Activated CD8-positive, alpha-beta T cell treated with anti-CD3 and anti-CD28 coated beads for 36 hours (primary cell): ENCODE measurements at regions not wholly inside any gene's neighbourhood (a gene's known extent, or its start where the extent isn't known, plus 50 kb on each side); places are given as distances from the start of the nearest gene placed in this dataset.

Experiments used
- ATAC-seq: fragments of 200-7000 bp; cut with Tn5 transposase; one replicate; pipeline ENCODE4 v1.10.0; 2021; ENCODE audit warnings: mild to moderate bottlenecking, moderate library complexity
- CTCF ChIA-PET: fragments of 350-600 bp; sonication (Branson Sonifier 250); formaldehyde crosslinking; loops from one replicate; lab custom pipeline; 2021; ENCODE audit warnings: antibody characterized with exemption; lab: Charles Lee
- POLR2A ChIA-PET: fragments of 350-600 bp; sonication (Branson Sonifier 250); formaldehyde crosslinking; loops from one replicate; lab custom pipeline; 2021; ENCODE audit warnings: antibody characterized with exemption; lab: Charles Lee
- DNase-seq: peaks from one replicate; pipeline ENCODE4 v3.0.0-alpha.2; 2020
- H3K27ac Mint-ChIP-seq: one replicate; pipeline ENCODE4 v1.8.0; 2021; ENCODE audit warnings: mild to moderate bottlenecking, mixed read lengths
- H3K27me3 Mint-ChIP-seq: one replicate; pipeline ENCODE4 v1.8.0; 2021; ENCODE audit warnings: mixed read lengths
- H3K36me3 Mint-ChIP-seq: one replicate; pipeline ENCODE4 v1.8.0; 2021; ENCODE audit warnings: low read depth, mixed read lengths
- H3K4me1 Mint-ChIP-seq: one replicate; pipeline ENCODE4 v1.8.0; 2021; ENCODE audit warnings: low read depth, mixed read lengths
- H3K4me3 Mint-ChIP-seq: one replicate; pipeline ENCODE4 v1.8.0; 2021; ENCODE audit warnings: mild to moderate bottlenecking, moderate library complexity, mixed read lengths
- H3K9me3 Mint-ChIP-seq: one replicate; pipeline ENCODE4 v1.8.0; 2021; ENCODE audit warnings: mixed read lengths
- intact Hi-C: fragments of 100-400 bp; cut with micrococcal nuclease; formaldehyde crosslinking; loops from one replicate; pipeline ENCODE4 v1.10.0; 2022
- TF ChIP-seq, protein P1 (sequence below): fragments of 200-600 bp; IDR thresholded peaks from one replicate; pipeline ENCODE4 v1.8.0; 2022; ENCODE audit warnings: antibody characterized with exemption, mild to moderate bottlenecking

DNA sequence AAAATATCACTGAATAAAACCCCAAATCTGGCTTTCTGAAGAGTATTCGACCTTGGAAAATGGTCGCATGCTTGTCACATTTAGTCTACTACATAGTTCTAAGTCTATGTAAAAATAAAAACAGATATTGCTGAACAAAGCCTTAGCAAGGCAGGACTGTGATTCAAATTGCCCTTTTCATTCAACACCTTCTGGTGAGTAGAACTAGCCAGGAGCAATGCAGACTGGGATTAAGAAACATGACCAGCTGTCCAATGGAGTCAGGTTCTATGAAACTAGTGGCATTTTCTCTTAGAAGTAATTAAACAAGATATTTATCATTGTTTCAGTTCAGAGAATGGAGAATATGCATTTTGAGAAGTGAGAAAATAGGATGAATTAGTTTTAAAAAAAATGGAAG is 1260.5 kb upstream of the ACVR2A start:
- TF ChIP-seq, protein P1, sequence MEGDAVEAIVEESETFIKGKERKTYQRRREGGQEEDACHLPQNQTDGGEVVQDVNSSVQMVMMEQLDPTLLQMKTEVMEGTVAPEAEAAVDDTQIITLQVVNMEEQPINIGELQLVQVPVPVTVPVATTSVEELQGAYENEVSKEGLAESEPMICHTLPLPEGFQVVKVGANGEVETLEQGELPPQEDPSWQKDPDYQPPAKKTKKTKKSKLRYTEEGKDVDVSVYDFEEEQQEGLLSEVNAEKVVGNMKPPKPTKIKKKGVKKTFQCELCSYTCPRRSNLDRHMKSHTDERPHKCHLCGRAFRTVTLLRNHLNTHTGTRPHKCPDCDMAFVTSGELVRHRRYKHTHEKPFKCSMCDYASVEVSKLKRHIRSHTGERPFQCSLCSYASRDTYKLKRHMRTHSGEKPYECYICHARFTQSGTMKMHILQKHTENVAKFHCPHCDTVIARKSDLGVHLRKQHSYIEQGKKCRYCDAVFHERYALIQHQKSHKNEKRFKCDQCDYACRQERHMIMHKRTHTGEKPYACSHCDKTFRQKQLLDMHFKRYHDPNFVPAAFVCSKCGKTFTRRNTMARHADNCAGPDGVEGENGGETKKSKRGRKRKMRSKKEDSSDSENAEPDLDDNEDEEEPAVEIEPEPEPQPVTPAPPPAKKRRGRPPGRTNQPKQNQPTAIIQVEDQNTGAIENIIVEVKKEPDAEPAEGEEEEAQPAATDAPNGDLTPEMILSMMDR, result no peak
- no peaks in the 10 kb centered on the region for H3K4me1 Mint-ChIP-seq
- no peak overlapping the region for H3K4me3 Mint-ChIP-seq
- DNase-seq (no peak), ATAC-seq (no peak)
- H3K27ac Mint-ChIP-seq, result no peak overlapping the region
- H3K36me3 Mint-ChIP-seq, result no peaks in the 10 kb centered on the region
- ChIA-PET CTCF (no interaction called here), POLR2A (no interaction called here)
- H3K9me3 Mint-ChIP-seq, result peaks cover 2% of the 10 kb centered on the region
- intact Hi-C loops, result no loop called here
- H3K27me3 Mint-ChIP-seq, result no peaks in the 10 kb centered on the region

DNA sequence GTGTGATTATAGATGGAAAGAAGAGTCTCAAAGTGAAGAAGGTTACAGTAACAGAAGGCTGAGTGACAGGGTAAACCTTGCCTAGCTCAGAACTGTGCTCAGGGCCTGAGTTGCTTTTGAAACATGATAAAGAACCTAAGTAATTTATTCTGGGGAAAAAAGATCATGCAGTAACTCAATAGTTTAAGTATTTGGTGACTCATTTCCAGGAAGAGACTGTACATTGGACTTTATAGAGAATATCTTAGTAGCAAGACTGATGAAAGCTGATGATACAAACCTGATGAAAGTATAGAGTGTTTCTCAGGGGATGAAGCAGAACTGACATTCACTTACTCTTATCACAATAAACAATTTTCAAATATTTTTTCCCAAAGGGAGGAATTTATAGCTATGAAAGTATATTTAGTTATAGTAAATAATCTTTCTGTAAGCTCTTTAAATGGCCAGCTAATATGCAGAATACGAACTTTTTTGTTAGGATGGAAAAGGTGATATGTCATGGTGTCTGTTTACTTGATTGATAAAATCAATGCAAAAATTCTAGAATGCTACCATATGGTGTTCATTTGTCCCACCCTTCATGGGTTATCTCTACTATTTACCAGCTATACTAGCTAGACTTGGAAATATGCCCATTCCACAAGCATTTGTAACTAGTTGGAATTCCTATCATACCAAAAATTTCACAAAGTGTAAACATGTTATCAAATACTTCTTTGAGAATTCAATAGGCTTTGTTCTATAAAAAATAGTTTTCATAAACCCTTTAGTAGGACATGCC is 1265.5 kb upstream of the ACVR2A start:
- CTCF ChIA-PET, result no interaction called here
- POLR2A ChIA-PET, result no interaction called here
- intact Hi-C loops, result no loop called here
- Mint-ChIP-seq H3K27me3 (no peaks in the 10 kb centered on the region), H3K4me3 (no peak overlapping the region), H3K9me3 (no peaks in the 10 kb centered on the region), H3K4me1 (no peaks in the 10 kb centered on the region), H3K27ac (no peak overlapping the region), H3K36me3 (no peaks in the 10 kb centered on the region)
- no peak for ATAC-seq
- no peak for DNase-seq
- TF ChIP-seq, protein P1, result no peak

DNA sequence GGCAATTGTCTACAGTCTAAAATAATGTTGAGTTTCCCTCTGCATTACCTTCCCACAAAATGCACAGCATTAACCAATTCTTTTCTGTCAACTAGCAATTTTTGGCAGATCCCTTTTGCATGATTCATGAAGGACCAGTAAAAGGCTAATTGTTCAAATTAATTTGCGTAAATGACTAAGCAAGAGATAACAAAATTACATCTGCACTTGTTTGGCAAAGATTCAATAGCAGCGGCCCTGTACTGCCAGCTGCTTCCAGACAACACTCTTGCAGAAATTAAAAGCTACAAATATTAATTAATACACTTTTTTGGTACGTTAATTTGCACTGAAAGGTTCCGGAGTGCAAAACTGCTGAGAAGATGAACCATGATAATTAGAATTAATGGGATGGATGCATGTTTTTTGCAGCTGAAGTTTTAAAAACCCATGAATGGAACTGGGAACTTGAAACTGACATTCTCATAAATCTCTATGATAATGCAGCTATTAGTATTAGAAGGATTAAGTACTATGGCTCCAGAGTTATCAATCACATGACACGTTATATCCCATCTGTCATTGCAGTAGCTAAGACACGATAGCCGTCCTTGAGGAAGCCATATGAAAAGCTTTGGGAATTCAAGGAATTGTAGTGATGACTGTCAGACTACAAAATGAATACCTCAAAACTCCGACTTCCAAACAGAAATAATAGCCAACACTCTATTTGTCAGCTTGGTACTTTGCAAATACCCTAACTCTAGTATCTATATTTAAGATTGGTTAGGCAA is 1268.3 kb upstream of the ACVR2A start:
- ATAC-seq (no peak), DNase-seq (no peak)
- Mint-ChIP-seq H3K27ac (no peak overlapping the region), H3K4me3 (no peak overlapping the region), H3K27me3 (no peaks in the 10 kb centered on the region), H3K9me3 (no peaks in the 10 kb centered on the region), H3K36me3 (no peaks in the 10 kb centered on the region), H3K4me1 (no peaks in the 10 kb centered on the region)
- TF ChIP-seq, protein P1, result no peak
- intact Hi-C loops, result no loop called here
- CTCF ChIA-PET, result no interaction called here
- POLR2A ChIA-PET, result no interaction called here

DNA sequence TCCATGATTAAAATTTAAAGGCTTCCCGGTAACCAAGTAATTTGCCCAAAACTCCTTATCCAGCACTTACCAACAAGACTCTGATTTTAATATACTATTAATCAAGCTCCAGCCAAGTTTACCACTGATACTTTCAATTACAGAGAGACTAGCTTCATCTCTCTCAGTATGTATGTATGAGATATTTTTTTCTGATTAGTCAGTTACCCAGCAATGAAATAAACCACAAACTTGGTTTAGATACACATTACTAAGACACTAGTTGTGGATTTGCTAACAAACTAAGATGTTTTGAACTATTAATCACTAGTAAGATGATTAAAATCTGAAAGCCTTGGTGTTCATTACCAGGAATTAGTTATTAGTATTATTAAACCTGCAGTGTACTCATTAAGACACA is 1272.2 kb upstream of the ACVR2A start:
- TF ChIP-seq, protein P1, result no peak
- Mint-ChIP-seq H3K27ac (no peak overlapping the region), H3K27me3 (no peaks in the 10 kb centered on the region), H3K36me3 (no peaks in the 10 kb centered on the region), H3K9me3 (no peaks in the 10 kb centered on the region), H3K4me3 (no peak overlapping the region), H3K4me1 (no peaks in the 10 kb centered on the region)
- ATAC-seq (no peak), DNase-seq (no peak)
- ChIA-PET POLR2A (no interaction called here), CTCF (no interaction called here)
- intact Hi-C loops, result no loop called here

DNA sequence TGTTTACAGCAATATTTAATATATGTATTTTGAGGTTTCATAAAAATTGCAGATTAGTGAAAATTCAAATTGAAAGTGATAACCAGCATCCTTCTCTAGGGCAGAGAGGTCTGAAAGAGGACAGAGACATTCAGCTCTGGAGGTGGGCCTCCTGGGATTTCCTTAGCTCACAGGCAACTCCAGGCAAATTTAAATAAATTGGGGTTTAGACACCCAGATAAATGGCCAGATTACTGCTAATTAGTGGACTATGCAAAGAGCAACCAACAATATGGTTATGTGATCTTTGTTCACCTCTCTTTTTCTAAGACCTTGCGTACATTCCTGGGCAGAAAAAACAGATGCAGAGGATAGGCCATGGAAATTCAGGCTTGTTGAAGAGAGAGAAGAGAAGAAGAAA is 1282.8 kb upstream of the ACVR2A start:
- H3K27ac Mint-ChIP-seq, result no peak overlapping the region
- no peaks in the 10 kb centered on the region for H3K27me3 Mint-ChIP-seq
- no peak for ATAC-seq
- no peaks in the 10 kb centered on the region for H3K4me1 Mint-ChIP-seq
- no peak for DNase-seq
- intact Hi-C loops, result no loop called here
- POLR2A ChIA-PET, result no interaction called here
- TF ChIP-seq, protein P1, result no peak
- no peak overlapping the region for H3K4me3 Mint-ChIP-seq
- H3K36me3 Mint-ChIP-seq, result no peaks in the 10 kb centered on the region
- CTCF ChIA-PET, result no interaction called here
- no peaks in the 10 kb centered on the region for H3K9me3 Mint-ChIP-seq
